Tibial nerve (tissue), 4 donors: ENCODE measurements at regions not wholly inside any gene's neighbourhood (a gene's known extent, or its start where the extent isn't known, plus 50 kb on each side); places are given as distances from the start of the nearest gene placed in this dataset.

Source experiments
- DNase-seq, 2 donors: peaks; one replicate each; pipeline ENCODE4 v3.0.0-alpha.2; 2019; ENCODE audit warnings: low spot score in 2 of 2
- H3K27ac ChIP-seq, 4 donors: fragments of 200-600 bp; sonication (generic) in 3 of 4; one replicate each; pipeline ENCODE4 v1.5.1; 2017 to 2019; ENCODE audit warnings: mild to moderate bottlenecking in 1 of 4
- H3K27me3 ChIP-seq, 2 donors: fragments of 200-600 bp; sonication (generic) in 1 of 2; one replicate each; pipeline versions ENCODE4 v1.5.1 to v1.6.0; 2017 to 2019
- H3K36me3 ChIP-seq, 3 donors: fragments of 200-600 bp; sonication (generic); one replicate each; pipeline ENCODE4 v1.5.1; 2018 to 2019
- H3K4me1 ChIP-seq, 4 donors: fragments of 200-600 bp; sonication (generic) in 3 of 4; one replicate each; pipeline ENCODE4 v1.5.1; 2017 to 2019
- H3K4me3 ChIP-seq, 4 donors: fragments of 200-600 bp; sonication (generic) in 3 of 4; one replicate each; pipeline ENCODE4 v1.5.1; 2017 to 2019; ENCODE audit warnings: mild to moderate bottlenecking in 1 of 4, moderate library complexity in 1 of 4
- H3K9me3 ChIP-seq, 4 donors: fragments of 200-600 bp; sonication (generic) in 3 of 4; one replicate each; pipeline ENCODE4 v1.5.1; 2017 to 2019
- CTCF ChIP-seq, 5 experiments: fragments of 200-600 bp in 3 of 5; fragments of 450-650 bp in 2 of 5; sonication (generic) in 3 of 5; IDR thresholded peaks; one replicate each; pipeline ENCODE4 v1.5.1; 2016 to 2019; ENCODE audit warnings: antibody characterized with exemption in 5 of 5, mild to moderate bottlenecking in 3 of 5, moderate library complexity in 2 of 5
- EP300 ChIP-seq, 2 donors: sonication (generic); formaldehyde crosslinking; IDR thresholded peaks; one replicate each; pipeline ENCODE4 v1.6.1; 2017; ENCODE audit warnings: antibody characterized with exemption in 2 of 2, mild to moderate bottlenecking in 1 of 2
- POLR2A ChIP-seq, 2 donors: fragments of 450-650 bp; IDR thresholded peaks; one replicate each; pipeline ENCODE4 v1.6.1; 2017; ENCODE audit warnings: antibody characterized with exemption in 2 of 2, mild to moderate bottlenecking in 2 of 2, moderate library complexity in 2 of 2
- WGBS, 2 donors: methylation state at CpG; one replicate each; pipeline ENCODE4 v1.1.5; 2018; 5-methylcytosine and 5-hydroxymethylcytosine counted together

GRCh38 chr17:71055128-71055527, 885.8 kb downstream of the KCNJ2 start:
- Histone ChIP-seq H3K4me3 (no peak overlapping the region), H3K4me1 (no peaks in the 10 kb centered on the region), H3K27me3 (no peaks in the 10 kb centered on the region), H3K9me3 (peaks cover 0 to 4% (median 0%) of the 10 kb centered on the region in 4 donors), H3K27ac (no peak overlapping the region), H3K36me3 (no peaks in the 10 kb centered on the region)
- DNase-seq, result no peak
- TF ChIP-seq POLR2A (IDR thresholded peaks at IDR 0.05) (no peak), CTCF (IDR thresholded peaks at IDR 0.05) (no peak)

GRCh38 chr17:71057448-71057847, 888.1 kb downstream of the KCNJ2 start:
- 86 to 87% methylated on average over 6 of the region's 6 CpGs for WGBS, 2 donors
- peaks cover 0 to 7% (median 0%) of the 10 kb centered on the region in 4 donors for H3K9me3 ChIP-seq
- DNase-seq, result no peak

GRCh38 chr17:71057938-71058337, 888.6 kb downstream of the KCNJ2 start:
- H3K4me3 ChIP-seq, result no peak overlapping the region
- no peaks in the 10 kb centered on the region for H3K36me3 ChIP-seq
- no peak for DNase-seq
- no peaks in the 10 kb centered on the region for H3K4me1 ChIP-seq
- TF ChIP-seq EP300 (IDR thresholded peaks at IDR 0.05), result no peak
- TF ChIP-seq POLR2A (IDR thresholded peaks at IDR 0.05), result no peak
- TF ChIP-seq CTCF (IDR thresholded peaks at IDR 0.05), result no peak
- peaks cover 0 to 7% (median 0%) of the 10 kb centered on the region in 4 donors for H3K9me3 ChIP-seq
- H3K27me3 ChIP-seq, result no peaks in the 10 kb centered on the region
- 82 to 83% methylated on average over 5 of the region's 5 CpGs for WGBS, 2 donors
- no peak overlapping the region for H3K27ac ChIP-seq

More at GRCh38 chr17:71057448-71057847, 888.1 kb downstream of the KCNJ2 start:
- TF ChIP-seq EP300 (IDR thresholded peaks at IDR 0.05) (no peak), POLR2A (IDR thresholded peaks at IDR 0.05) (no peak), CTCF (IDR thresholded peaks at IDR 0.05) (no peak)
- no peak overlapping the region for H3K4me3 ChIP-seq
- H3K27me3 ChIP-seq, result no peaks in the 10 kb centered on the region
- no peaks in the 10 kb centered on the region for H3K4me1 ChIP-seq
- no peaks in the 10 kb centered on the region for H3K36me3 ChIP-seq
- H3K27ac ChIP-seq, result no peak overlapping the region

- Histone ChIP-seq H3K36me3 (no peaks in the 10 kb centered on the region), H3K27me3 (no peaks in the 10 kb centered on the region), H3K4me1 (no peaks in the 10 kb centered on the region), H3K4me3 (no peak overlapping the region), H3K27ac (no peak overlapping the region), H3K9me3 (peaks cover 0 to 3% (median 0%) of the 10 kb centered on the region in 4 donors)
- no peak for TF ChIP-seq POLR2A (IDR thresholded peaks at IDR 0.05)
- no peak for DNase-seq
- 57 to 66% methylated on average over 2 of the region's 2 CpGs for WGBS, 2 donors
These were observed 893.8 kb downstream of the KCNJ2 start for GRCh38 chr17:71063127-71063526.

GRCh38 chr17:71063559-71063958, 894.2 kb downstream of the KCNJ2 start:
- H3K4me3 ChIP-seq, result no peak overlapping the region
- H3K4me1 ChIP-seq, result no peaks in the 10 kb centered on the region
- no peak overlapping the region for H3K27ac ChIP-seq
- DNase-seq, result no peak
- TF ChIP-seq EP300 (IDR thresholded peaks at IDR 0.05), result no peak
- TF ChIP-seq CTCF (IDR thresholded peaks at IDR 0.05), result no peak
- TF ChIP-seq POLR2A (IDR thresholded peaks at IDR 0.05), result no peak
- WGBS, 2 donors, result 72 to 74% methylated on average over 3 of the region's 3 CpGs
- H3K36me3 ChIP-seq, result no peaks in the 10 kb centered on the region
- peaks cover 0 to 3% (median 0%) of the 10 kb centered on the region in 4 donors for H3K9me3 ChIP-seq
- H3K27me3 ChIP-seq, result no peaks in the 10 kb centered on the region
